NCI-H1436 treated with DMSO at 0.1 percent for 48 hours (cell line): ENCODE measurements at regions not wholly inside any gene's neighbourhood (a gene's known extent, or its start where the extent isn't known, plus 50 kb on each side); places are given as distances from the start of the nearest gene placed in this dataset.

Experiments used
- DNase-seq: peaks from one replicate; lab custom pipeline; 2025; lab: John Stamatoyannopoulos, UW

DNA sequence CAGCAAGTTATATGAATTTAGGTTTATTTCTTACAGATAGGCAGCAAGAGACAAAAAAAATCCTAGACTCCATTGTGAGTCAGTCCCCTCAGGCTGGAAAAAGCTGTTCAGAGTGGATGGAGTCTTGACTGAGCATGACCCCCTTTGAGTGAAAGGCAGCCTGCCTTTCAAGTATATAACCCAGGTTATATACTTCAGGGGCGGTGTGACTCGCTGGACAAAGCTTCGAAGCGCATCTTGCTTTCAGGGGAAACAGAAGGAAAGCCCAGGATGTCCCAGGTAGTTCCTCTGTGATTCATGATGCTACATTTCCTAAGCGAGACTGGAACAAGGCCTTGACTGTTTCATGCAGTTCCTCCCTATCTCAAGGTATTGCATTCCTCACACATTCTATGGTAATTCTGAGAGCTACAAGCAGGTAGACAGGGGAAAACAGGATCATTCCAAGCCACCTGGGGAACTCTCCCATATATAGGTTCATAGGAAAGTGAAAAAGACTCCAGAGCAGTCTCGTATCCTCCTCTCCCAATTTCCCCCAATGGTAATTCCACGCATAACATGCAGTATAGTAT is 1244.1 kb upstream of the CDH6 start:
- no peak for DNase-seq

DNA sequence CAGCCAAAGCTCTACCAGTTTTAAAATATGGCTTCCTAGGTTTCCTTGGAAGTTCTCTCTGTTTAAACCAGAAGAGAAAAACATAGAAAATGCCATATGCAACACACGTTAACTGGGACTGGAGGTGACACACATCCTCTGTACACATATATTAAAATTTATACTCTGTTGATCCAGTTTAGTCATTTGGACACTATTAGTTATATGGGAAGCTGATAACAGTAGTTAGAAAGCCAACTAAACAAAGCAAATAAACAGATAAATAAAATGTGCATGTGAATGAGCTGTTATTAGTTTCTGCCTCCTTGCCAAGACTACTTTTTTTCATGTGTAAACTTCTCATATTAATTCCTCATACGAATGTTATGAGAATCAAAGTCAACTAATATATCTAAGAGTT is 1249.2 kb upstream of the CDH6 start:
- no peak for DNase-seq

DNA sequence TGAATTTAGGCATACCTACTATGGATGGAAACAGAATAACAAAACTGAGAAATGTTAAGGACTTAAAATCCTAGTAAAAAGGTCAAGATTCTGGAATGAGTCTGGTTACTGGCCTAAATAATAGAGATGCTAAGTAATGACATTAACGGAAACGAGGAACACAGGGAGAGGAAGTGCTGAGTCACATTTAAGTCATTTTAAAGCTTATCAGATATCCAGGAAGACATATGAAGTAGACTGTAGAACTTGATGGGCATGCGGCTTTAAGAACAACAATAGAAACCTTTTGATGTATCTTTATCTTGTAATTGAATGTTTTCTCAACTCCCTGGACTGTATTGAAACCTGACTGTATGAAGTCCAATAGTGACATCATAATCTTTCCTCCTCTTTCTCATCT is 1251.4 kb upstream of the CDH6 start:
- DNase-seq: no peak

DNA sequence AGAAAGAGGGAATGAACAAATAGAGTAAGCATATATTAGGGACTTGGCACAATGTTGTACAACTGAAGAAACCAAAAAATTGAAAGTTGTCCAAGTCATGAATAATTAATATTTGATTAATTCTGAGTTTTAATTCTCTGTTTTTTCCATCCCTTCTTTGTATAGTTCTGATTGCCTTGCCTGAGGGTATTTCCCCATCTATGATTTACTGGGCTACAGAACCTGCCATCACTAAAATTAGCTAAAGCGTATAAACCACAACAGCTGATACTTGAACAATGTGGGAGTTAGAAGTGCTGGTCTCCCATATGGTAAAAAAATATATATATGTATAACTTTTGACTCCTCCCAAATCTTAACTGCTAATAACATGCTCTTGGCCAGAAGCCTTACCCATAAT is 1253.5 kb upstream of the CDH6 start:
- DNase-seq: no peak

DNA sequence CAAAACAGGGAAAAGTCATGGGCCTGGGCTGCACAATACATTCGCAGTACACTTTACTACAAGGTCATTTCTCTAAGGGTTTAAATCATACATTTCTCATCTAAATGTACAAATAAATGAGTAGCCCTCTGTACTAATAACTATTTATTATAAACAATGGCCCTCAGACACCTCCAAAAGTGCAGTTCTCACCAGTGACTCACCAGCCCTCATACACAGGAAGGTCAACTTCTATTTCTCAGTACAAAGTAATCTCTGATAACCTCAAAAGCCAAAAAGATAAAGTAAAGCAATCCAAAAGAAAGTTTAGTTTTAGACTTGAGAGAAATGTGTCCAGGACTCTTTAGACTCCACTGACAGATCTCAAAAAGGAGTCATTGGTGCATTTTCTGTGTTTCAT is 1258.1 kb upstream of the CDH6 start:
- DNase-seq: no peak

DNA sequence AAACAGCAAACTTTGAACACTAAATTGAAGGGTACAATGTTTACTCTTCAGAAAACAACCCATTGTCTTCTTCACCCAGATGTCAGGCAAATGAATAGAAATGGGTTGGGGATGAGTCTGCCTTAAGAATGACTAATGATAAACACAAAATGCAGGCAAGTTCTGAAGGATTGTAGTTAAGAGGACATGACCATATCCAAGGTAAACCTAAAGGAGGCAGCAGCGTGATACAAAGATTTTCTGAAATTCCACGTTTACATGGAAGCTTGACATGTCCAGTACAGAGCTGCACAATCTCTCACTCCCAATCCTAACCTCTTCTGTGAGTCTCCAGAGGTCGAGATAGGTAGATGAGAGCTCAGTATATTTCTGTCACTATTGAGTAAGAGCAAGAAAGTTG is 1263.2 kb upstream of the CDH6 start:
- DNase-seq: no peak

DNA sequence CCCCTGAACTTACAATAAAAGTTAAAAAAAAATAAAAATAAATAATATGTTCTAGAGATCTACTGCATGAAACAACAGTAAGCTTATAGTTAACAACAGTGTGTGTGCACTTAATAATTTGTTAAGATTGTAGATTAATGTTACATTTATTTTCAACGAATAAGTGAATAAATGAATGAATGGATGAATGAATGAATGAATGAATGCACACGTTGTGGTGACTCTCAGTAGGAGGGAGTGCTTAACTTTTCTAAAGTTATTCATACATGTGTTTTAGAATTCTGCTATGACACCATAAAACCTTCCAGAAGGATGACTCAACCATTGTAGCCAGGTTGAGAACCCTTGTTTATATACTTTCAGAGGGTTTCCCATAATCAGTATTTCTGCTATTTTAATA is 1269.4 kb upstream of the CDH6 start:
- DNase-seq: no peak

DNA sequence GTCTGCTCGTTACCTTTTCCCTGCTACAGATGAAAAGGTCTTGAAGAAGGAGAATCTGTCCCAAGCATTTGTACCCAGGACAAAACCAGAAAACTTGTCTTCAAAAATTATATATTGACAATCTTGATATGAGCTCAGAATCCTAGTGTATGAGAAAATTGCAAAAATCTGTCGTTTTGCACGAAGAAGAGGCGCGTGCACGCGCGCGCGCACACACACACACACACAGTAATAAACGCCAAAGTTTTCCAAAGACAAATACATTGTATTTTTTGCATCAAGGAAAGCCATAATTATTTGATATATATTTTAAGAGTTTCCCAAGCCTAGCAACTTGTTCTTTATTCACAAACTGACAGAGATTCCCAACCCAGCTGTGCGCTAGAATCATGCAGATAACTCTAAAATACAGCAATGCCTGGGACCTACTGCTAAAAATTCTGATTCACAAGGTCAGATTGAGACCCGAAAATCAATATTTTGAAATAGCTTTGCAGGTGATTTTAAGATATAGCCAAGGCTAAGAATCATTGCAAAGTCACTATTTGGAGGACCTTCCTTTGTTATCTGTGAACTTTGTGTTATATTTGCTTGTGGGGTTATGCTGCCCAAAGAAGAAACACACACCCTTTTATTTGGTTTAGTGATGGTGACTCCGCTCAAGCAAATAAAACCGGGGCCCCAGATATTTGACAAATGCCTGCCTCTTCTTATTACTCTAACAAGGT is 1287.7 kb upstream of the CDH6 start:
- DNase-seq: no peak

DNA sequence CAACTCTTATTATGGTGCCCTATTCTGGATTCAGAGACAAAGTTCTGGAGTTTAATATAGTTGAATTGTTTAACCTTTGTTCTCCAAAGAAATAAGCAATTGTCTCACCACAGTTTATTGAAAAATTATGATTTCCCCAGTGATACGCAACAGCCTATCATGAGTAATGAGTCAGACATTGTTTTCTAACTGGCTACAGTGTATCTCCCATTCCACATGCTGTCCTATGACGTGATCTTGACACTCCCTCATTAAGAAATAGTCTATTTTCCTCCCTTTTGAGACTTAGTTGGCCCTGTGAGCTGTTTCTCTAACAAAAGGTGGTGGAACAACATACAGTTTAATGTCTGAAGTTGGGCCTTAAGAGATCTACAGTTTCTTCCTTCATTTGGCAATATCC is 1290.6 kb upstream of the CDH6 start:
- no peak for DNase-seq

DNA sequence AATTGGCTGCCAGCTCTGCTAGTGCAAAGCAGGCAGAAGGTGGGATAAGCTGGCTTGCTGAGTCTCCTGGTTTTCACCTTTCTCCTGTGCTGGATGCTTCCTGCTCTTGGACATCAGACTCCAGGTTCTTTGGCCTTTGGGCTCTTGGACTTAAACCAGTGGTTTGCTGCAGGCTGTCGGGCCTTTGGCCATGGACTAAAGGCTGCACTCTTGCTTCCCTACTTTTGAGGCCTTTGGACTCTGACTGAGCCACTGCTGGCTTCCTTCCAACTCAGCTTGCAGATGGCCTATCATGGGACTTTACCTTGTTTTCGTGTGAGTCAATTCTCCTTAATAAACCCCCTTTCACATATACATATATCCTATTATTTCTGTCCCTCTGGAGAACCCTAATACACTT is 1293.9 kb upstream of the CDH6 start:
- DNase-seq: no peak

DNA sequence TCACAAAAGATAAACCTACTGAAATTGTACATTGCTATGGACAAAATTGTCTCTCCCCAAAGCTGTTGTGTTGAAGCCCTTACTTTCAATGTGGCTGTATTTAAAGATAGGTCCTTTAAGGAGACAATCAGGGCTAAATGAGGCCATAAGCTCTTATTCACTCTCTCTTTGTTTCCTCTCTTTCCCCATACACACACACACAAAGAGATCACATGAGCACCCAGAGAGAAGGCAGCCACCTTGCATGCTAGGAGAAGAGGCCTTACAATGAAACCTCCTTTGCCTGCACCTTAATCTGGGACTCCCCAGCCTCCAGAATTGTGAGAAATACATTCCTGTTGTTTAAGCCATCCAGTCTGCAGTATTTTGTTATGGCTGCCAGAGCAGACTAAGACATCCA is 1295.6 kb upstream of the CDH6 start:
- no peak for DNase-seq

DNA sequence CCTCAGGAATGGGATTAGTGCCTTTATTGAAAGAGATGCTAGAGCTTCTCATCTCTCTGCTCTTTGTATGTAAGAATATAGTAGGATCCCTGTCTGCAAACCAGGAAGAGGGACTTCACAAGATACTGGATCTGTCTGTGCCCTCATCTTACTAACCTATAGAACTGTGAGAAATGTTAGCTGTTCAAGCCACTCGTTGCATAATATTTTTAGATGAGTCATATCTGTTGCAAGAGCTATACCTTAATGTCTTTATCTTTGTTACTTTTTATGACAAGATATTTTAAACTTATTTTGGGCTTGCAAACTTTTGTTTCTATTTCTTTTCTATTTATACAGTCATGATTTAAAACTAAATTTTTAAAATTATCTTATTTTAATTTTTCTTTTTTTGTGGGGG is 1296.8 kb upstream of the CDH6 start:
- no peak for DNase-seq

DNA sequence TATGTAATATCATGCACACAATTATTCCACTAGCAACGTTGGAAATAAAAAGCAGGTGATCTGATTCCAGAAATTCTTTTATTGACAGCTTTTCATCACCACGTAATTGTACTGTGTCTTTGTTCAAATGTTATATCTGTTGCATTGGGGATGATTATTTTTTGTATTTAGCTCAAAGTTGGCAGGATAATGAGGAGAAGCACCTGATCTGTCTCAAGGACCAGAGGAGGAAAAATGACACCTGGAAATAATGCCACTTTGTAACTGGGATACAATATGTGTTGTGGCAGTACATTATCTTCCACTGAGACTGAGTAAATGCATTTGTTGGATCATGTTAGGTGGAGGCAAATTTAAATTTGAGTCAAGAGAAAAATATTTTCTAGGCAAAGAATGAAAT is 1298.8 kb upstream of the CDH6 start:
- no peak for DNase-seq

DNA sequence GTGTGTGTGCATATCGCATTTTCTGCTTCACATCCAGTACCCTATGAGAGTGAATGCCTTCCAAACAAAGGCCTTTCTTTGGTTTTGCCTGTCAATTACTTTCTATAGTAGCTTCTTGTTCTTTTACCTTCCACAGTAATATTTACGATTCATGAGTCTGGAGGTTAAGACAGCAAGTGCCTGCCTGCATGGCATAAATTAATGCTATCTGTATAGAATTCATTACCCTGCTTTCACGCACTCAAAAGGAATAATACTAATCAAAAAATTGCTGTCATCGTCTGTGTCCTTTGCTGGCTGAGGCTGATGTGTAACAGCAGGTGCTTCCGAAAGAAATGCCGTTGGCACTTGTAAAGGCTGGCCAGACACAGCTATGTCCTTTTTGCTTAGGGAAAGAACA is 1304.4 kb upstream of the CDH6 start:
- DNase-seq: no peak

DNA sequence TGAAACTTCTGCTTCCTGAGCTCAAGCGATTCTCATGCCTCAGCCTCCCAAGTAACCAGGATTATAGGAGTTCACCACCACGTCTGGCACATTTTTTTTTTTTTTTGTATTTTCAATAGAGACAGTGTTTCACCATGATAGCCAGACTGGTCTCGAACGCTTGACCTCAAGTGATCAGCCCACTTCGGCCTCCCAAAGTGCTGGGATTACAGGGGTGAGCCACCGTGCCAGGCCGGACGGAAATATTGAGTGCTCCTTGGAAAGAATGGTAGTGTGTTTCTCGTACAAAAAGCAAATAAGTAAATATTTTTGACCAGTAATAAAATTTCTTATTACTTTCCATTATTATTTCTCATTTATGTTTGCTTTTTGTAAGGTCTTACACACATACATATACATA is 1307.9 kb upstream of the CDH6 start:
- no peak for DNase-seq

DNA sequence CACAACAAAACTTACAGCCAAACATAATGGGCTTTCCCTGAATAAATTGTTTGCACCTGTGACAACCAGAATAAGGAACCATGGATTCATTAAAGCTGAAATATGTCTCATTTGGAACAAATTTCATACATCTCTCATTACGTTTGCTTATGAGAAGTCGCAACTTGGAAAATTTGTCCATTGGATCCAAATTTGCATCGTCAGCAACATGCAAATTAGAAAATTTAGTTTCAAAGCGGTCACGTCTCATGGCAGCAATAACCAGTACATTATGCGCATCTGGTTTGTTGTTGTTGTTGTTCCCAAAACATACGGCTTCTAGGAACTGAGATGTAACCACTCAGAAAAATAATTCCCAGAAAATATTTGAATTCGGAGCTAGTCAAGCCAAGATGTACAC is 1311.5 kb upstream of the CDH6 start:
- DNase-seq: no peak

DNA sequence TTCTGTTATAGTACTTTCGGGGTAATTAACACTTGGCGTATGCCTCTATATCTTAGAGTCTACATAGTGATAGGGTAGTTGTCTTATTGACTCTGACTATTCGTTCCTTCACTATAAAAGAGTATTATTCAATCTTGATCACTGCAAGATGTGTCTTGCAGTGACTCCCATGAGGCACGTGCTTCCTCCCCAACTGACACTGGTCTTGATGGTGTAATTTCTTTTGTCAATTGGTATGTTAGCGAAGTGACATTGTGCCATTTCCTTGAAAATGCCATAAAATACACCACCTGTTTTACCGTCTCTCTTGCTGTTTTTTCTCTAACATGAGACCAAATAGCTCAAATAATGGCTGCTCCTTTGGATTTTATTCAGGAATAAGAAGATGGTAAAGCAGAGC is 1314.1 kb upstream of the CDH6 start:
- DNase-seq: no peak

DNA sequence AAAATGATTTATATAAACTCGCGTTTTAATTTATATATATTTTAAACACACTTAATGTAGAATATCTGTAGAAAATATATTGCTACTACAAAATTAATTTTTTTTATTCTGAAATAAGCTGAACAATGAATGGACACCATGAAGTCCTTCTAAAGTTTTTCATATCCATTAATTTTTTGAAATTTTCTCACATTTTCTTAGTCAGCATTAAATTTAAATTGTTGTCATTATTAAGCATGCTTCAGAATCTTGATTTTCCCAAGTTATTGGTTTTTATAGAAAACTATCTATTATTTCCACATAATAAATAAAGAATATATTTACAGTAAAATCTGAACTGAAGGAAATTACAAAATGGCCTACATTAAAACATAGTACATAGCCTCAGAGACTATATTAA is 1314.9 kb upstream of the CDH6 start:
- DNase-seq: no peak

DNA sequence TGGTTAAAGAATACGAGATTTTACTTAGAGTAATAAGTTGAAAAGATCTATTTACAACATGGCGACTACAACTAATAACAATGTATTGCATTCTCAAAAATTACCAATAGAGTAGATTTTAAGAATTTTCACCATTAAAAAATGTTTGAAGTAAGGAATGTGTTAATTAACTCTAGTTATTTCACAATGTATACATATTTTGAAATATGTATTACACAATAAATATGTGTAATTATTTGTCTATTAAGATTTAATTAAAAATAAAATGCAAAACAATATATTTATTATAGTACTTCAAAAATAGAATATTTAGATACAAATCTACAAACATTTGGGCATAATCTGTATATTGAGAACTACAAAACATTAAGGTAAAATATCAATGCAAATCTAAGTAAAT is 1326.3 kb upstream of the CDH6 start:
- no peak for DNase-seq

DNA sequence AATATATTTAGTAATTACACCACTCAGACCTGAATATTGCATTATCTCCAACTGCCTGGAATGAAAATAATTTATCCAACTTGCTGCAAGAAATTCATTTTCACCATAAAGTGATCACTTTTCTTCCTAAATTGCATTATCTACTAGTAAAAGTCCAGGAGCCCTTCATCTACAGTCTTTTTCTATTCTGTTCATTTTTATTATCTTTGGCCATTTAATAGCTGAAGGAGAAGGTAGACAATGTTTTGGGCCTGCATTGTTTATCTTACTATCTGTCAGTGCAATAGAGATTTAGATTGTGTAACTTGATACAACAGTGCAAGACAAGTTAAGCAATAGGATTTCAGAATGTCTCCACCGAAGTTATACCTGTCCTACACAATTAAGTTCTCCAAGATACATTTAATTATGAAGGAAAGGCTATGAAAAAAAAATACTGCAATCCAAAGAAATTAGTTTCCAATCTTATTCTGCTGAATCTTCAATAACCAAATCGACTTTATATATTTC is 1339.7 kb upstream of the CDH6 start:
- DNase-seq: no peak

DNA sequence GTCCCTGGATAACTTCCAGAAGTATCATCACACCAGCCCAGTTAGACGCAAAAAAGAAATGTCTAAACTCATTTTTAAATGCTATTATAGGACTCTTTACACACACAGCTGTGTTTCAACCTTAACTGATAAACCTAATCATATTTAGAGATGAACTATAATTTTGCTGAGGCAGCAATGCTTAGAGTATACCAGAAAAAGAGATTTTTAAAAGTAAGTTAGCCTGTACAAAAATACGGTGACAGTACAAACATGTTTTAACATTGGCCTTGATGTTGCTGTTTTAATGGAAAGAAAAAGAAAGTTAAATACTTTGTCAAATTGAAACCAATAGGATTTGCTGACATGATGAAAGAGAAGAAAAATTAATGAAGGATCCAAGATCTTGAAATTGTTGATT is 1341.2 kb upstream of the CDH6 start:
- DNase-seq: no peak

DNA sequence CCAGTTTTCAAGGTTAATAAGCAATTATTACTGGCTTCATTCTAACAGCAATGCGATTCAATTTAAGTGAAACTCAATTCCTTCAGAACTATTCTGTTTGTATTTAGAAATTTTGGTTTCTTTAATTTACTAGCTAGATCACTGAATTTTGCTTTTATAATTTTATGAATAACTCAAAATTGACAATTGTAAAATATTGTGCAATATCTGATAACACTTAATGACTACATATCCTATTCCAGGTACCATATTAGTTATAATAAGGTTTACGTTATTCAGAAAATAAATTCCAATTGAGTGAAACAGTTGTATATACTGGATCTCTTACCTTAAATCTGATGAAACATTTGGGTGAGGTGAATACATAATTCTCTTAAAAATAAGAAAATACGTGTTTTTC is 1348.3 kb upstream of the CDH6 start:
- DNase-seq: no peak

DNA sequence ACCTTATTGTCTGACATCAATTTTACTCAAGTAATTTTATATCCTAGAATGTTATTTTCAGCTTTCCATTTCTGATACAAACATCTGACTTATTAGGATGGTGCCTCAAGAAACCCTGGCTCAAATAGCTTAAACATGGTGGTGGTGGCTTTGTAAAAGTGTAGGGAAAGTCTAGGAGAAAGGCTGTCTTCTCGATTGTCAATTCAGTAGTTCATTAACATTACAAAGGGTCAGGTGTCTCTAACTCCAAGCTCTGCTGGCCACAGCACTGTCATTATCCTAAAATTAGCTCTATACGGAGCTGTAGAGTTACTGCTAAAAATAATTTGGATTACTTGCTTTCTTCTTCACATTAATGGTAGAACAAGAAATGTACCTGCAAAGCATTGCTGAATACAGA is 1360.1 kb upstream of the CDH6 start:
- no peak for DNase-seq

DNA sequence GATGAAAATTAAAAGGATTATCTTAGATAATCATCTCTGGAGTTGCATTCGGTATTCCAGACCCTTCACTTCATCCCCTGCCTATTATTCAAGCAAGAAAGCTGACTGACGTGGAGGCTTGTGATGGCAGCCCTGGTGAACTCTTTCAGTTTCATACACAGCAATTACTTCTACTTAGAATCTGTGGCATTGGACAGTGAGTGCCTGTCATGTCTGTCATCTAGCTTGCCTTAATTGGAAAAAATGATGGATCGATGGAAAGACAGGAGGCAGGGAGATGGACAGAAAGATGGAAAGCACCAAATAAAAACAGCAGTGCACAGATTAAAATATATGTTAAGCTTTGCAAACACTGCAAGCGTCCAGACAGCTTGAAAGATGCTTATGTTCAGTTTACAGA is 1371.0 kb upstream of the CDH6 start:
- no peak for DNase-seq
